ENCODE measurements at regions not wholly inside any gene's neighbourhood (a gene's known extent, or its start where the extent isn't known, plus 50 kb on each side); places are given as distances from the start of the nearest gene placed in this dataset.

DNA sequence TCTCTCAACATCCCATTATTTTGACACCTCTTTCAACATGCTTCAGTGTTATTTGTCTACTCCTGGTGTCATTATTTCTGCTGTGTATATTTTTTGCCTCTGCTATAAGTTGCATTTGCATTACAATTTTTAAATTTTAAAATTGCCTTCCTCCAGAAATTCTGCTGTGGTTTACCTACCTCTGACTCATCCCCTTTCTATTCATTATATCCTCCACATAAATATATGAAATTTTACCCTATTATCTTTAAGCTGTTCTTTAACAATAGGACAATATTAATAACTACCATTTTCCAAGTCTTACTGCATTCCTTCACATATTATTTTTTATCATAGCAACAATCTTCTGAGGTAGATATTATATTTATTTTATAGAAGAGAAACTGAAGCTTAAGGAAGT is 178.1 kb upstream of the NRIP1 start:
- DNase-seq: no peak

DNA sequence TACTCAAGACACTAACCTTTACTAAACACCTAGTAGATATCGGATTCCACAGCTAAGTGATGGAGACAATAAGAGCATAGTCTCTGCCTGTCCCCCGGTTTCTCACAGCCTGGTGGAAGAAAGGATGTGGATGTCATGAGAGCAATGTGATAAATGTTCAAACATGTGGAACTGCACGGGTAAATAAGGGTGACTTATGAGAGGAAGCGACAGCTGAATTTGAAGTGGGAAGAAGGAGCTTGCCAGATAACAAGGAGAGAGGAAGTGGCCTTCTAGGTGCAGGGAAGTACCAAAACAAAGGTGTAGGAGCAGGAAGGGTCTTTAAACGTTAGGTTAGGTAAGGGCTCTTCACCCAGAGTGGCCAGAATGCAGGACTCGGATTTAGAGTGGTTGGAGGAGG is 178.6 kb upstream of the NRIP1 start:
- DNase-seq: no peak

GRCh38 chr21:15247613-15248012 is 182.8 kb upstream of the NRIP1 start:
- DNase-seq: no peak

DNA sequence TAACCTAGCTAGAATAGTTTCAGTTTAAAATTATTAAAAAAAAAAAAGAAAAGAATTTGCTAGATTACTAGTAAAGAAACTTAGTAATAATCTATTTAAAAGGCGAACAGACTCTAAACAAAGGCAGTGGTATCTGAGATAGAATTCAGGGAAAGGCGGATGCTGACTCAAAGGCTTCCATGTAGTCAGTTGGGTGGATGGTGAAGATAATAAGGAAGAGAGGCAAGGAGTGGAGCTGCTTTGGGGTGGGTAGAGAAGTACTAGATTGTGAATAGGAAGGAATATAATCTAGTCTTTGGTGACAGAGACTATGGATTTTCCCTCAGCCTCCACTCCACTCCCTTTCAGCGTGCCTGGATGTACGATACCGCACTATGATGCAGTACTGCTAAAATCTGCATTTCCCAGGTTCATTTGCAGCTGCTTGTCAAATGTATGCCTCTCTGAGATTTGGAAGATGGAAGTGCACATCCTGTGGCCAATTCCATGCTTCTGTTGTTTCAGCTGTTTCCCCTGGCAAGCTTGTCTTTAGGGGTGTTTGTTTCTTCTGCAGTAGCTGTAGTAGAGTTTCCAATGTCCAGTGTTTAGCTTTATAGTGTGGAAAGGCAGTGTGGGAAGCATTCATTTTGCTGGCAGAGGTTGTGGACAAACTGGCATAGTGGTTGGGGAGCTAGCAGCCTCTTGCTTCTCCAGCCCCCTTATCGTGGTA is 184.6 kb upstream of the NRIP1 start:
- no peak for DNase-seq

- DNase-seq: no peak
Measured at GRCh38 chr21:15250384-15250783, 185.6 kb upstream of the NRIP1 start.

DNA sequence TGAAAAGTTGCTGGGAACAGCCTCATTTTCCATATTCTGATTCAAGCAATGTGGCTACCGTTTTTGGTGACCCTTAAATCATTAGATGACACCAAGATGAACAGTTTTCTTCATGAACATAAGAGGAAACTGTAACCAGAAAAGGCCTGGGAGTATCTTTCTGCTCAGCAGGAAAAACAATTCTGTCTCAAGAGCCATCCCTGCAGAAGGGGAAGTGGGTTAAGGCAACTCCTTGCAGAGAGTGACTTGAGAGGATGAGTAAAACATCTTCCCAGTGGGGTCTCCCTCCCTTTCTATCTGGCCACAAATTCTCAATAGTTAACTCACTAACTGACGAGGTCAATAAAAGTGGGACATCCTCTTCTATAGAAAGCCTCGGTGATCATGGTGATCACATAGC is 187.6 kb upstream of the NRIP1 start:
- DNase-seq: no peak

DNA sequence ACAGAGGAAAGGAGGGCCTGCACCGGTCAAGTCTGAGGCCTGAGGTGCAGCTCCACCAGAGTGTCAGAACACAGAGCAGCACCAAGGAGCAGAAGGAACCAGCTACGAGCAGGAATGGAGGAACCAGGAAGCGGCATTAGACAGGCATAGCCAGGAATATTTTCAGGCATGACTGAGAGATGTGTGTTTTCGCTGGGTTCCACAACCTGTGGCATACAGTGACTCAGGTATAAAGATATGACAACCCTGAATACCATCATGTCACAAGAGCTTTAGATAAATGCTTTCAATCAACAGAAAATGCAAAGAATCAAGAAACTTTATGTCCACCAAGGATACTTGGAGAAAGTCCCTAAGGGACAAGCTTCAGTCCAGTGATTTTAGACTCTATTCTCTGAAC is 189.3 kb upstream of the NRIP1 start:
- DNase-seq: no peak

- DNase-seq: no peak
Measured at GRCh38 chr21:15255261-15255660, 190.5 kb upstream of the NRIP1 start.

GRCh38 chr21:15255763-15256162 is 191.0 kb upstream of the NRIP1 start:
- DNase-seq: no peak

- DNase-seq: no peak
Measured at GRCh38 chr21:15256996-15257395, 192.2 kb upstream of the NRIP1 start.

DNA sequence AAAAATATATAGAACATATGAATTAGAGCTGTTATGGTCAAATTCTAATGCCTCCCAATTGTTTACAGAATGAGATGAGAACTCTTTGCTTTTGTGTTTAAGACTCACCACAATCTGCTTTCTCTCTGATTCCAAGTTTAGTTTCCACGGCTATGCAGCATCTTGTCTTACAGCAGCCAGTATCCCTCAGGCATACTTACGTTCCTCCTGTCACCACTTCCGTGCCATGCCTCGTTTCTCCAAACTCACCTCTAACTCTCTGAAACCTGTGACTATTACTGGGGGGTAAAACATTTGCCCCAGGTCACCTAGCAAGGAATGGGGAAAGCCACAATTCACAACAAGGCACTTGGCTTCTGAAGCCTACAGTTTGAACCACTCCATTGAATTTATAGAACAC is 192.8 kb upstream of the NRIP1 start:
- DNase-seq: no peak

DNA sequence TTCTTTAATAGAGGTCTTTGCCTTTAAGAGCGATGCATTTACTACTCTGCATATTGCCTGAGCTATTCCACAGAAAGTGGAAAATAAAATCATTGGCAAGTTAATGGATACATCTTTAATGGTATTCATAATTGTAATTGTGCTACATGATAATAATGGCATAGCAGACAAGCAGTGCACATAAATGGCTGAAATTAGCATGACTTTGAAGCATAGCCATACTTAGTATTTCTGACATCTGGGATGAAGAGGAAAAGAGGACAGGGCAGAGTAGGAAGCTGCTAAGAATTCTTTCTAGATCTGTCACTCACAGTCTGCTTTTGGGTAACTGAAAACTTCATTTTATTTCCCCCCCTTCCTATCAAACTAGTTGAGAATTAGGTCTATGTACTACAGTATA is 195.0 kb upstream of the NRIP1 start:
- DNase-seq: no peak

GRCh38 chr21:15260604-15261003 is 195.8 kb upstream of the NRIP1 start:
- DNase-seq: no peak

DNA sequence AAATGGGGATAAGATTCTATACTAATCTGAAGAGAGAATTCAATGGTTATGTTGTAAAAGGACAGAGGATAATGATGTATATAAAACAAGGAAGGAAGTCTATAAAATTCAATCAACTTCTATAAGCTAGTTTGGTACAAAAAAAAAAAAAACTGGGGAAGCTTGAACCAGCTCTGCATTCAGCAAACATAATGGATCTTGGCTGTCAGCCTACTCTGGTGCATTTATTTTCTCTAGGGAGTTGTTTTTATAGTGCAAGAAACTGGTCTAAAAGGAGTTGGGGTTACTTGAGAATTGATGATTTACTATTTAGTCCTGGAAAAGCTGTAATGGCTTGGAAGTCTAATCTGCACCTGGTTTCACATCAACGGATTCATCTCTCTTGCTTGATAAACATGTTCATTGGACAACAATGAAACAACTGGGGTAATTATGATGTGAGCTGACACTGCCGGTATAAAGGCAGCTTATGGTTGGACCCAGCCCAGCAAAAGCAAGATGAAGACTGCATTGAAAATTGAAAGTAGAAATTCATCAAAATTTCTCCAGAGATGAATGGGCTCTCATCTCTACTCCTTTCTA is 199.4 kb upstream of the NRIP1 start:
- no peak for DNase-seq

DNA sequence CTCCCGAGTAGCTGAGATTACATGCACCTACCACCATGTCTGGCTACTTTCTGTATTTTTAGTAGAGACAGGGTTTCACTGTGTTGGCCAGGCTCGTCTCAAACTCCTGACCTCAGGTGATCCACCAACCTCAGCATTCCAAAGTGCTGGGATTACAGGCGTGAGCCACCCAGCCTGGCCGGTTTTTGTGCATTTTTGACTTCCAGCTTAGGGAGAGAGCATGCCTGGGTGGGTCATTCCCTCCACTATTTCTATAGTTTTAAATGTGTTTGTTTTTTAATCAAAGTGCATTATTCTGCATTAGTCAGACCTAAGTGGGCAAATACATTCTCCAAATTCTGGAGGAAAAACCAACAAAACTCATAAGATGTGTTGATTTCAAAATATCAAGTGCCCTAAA is 207.4 kb upstream of the NRIP1 start:
- DNase-seq: no peak

DNA sequence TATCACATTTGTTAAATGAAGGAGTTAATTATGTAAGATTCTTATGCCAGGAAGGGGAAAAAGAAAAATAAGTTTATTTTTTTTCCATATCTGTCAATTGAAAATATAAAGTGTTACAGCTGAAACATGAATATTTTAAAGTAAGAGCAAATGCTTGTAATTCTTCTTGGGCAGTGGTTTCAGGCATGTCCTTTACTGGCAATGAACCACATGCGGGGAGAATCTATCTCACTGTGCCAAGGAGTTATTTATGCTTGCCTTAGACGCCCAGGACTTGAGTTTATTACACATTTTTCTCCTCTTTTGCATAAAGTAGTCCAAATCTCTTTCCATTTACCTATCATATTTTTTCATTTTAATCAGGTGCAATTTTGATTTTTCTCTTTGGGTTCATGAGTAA is 207.8 kb upstream of the NRIP1 start:
- DNase-seq: no peak

DNA sequence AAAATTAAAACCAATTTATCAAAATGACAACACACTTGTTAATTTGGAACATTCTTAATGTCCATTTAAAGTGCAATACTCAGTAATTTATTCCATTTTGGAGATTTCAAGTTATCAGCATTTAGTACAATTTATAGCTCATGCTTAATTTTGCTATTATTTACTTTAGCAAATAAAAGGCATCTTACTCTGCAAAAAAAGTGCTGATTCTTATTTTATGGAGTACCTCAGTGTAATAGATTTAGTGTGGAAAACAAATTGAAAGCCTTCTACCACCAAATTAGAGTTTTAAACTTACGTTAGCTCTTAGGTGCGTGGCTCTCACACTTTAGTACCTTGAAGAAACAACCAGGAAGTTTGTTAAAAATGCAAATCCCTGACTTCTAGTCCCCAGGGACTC is 208.4 kb upstream of the NRIP1 start:
- no peak for DNase-seq

- no peak for DNase-seq
Measured at GRCh38 chr21:15274701-15275485, 210.1 kb upstream of the NRIP1 start.

- no peak for DNase-seq
Measured at GRCh38 chr21:15275615-15276235, 210.9 kb upstream of the NRIP1 start.

DNA sequence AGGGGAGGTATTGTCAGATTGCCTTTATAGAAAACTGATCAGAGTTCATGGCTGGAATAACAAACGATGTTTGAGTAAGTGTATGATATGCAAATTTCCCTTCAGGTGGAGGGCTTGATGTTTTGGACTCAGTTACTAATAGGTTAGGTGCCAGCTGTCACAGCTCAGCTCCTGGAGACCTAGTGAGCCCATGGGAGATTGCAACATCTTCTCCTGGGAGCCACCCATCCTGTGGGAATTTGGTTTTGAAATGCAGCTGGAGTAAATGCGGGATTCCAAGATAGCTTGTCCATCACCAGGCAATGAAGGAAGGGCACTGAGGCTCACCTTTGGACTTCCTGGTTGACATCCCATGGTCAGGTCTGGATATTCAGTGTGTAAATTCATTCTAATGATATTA is 211.4 kb upstream of the NRIP1 start:
- DNase-seq: no peak

DNA sequence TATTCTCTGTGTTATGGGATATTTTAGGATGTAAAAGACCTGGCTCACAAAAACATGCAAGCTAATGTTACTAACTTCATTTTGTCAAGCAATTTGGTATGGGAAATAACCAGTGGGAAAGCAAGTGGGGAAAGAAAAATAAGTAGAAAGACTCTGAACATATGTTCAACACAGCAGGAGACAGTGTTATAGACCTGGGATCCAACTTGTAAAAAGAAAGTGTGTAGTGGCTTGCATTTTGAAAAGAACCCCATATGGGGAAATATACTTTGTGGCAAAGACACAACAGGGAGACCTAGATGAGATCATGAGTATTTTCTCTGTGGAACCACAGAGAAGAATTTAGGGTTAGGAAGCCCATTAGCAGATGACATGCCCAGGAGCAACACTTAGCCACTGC is 212.7 kb upstream of the NRIP1 start:
- DNase-seq: no peak

DNA sequence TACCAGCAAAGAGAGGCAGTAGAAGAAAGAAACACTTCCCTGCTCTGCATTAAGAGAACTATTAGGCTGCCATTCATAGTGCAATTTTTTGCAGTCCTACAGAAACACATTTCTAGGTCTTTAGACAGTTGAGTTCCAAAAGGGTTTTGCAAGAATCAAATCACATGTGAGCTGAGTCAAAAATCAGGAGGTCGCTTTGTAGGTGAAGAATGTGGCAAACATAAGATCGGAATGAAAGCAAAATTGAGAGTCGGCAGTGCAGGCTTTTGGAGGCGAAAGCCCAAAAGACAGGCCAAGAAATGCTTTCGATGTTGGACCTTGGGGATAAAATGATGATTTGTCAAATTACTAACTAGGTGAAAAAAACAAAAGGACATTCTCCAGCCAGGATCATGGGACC is 213.5 kb upstream of the NRIP1 start:
- no peak for DNase-seq

- DNase-seq: no peak
Measured at GRCh38 chr21:15278851-15279250, 214.1 kb upstream of the NRIP1 start.

DNA sequence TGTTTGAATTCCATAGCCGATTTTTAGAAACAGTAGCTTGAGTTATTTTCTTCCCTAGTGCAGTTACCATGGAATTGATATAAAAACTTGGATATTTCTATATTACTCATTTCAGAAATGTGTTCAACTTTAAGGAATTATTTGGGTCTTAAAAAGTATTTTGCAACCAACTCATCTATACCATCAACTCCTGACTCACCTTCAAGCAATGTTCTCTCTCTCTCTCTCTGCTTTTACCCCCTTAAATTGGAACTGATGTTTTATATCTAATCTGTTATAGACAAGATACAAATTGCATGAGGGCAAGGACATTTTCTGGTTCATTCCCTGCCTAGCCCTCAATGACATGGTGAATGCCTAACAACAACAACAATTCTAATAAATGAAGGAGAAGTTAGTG is 214.7 kb upstream of the NRIP1 start:
- DNase-seq: no peak
